Osteoblast (primary cell): ENCODE measurements at regions not wholly inside any gene's neighbourhood (a gene's known extent, or its start where the extent isn't known, plus 50 kb on each side); places are given as distances from the start of the nearest gene placed in this dataset.

Source experiments
- DNase-seq: peaks from one replicate; pipeline ENCODE4 v3.0.0; 2011; ENCODE audit warnings: low spot score, mixed read lengths; ENCODE audit not compliant: insufficient read length; ENCODE audit errors: missing footprints
- H2AFZ ChIP-seq: 2 replicates; pipeline ENCODE4 v1.6.0; 2011; ENCODE audit warnings: mild to moderate bottlenecking, low read length
- H3K27ac ChIP-seq: 2 replicates; pipeline ENCODE4 v1.5.1; 2011; ENCODE audit warnings: mild to moderate bottlenecking, low read depth, low read length, moderate library complexity
- H3K27me3 ChIP-seq: 2 replicates; pipeline ENCODE4 v1.6.0; 2012; ENCODE audit warnings: mild to moderate bottlenecking, control low read depth, inconsistent platforms, low read length, moderate library complexity; ENCODE audit not compliant: insufficient read depth
- H3K36me3 ChIP-seq: 2 replicates; pipeline ENCODE4 v1.5.1; 2011; ENCODE audit warnings: mild to moderate bottlenecking, low read length, control low read depth, moderate library complexity; ENCODE audit not compliant: insufficient read depth
- H3K4me1 ChIP-seq: 2 replicates; pipeline ENCODE4 v1.5.1; 2011; ENCODE audit warnings: mild to moderate bottlenecking, low read length, control low read depth, moderate library complexity; ENCODE audit not compliant: insufficient read depth
- H3K4me2 ChIP-seq: 2 replicates; pipeline ENCODE4 v1.6.0; 2011; ENCODE audit warnings: mild to moderate bottlenecking, low read length; ENCODE audit not compliant: insufficient read depth
- H3K4me3 ChIP-seq: fragments of 200-600 bp; sonication (generic); 3 replicates; pipeline ENCODE4 v1.5.1; 2012; ENCODE audit warnings: mild to moderate bottlenecking, low read length, inconsistent platforms; ENCODE audit not compliant: insufficient read depth
- H3K79me2 ChIP-seq: 2 replicates; pipeline ENCODE4 v1.6.0; 2012; ENCODE audit warnings: mild to moderate bottlenecking, low read length, control low read depth, inconsistent platforms; ENCODE audit not compliant: insufficient read depth
- H3K9me3 ChIP-seq: 2 replicates; pipeline ENCODE4 v1.5.1; 2011; ENCODE audit warnings: low read depth, low read length, control low read depth
- H4K20me1 ChIP-seq: 2 replicates; pipeline ENCODE4 v1.6.0; 2012; ENCODE audit warnings: mild to moderate bottlenecking, low read length, control low read depth; ENCODE audit not compliant: insufficient read depth
- TF ChIP-seq, protein P1 (sequence below): IDR thresholded peaks from 2 replicates; pipeline ENCODE4 v1.5.1; 2011; ENCODE audit warnings: mild to moderate bottlenecking, low read depth, low read length, moderate library complexity; ENCODE audit errors: extremely low read depth

DNA sequence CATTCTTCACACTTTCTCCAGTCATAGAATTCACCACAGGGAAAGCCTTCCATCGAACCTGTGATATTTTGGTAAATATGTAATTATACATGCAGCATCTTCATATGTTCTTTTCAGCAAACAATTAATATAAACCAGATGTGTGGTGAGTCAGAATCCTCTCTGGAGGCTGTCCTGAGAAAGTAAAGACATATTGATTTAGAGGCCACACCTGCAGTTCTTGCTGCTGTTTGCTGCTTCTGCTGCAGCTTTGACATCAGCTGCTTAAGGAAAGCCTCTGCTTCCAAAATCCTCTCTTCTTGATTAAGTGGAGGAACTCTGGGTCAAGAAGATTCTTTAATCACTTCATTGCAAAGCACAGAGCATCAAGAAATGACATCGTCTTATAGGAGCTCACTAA, 568.8 kb upstream of the ZEB2 start:
- Histone ChIP-seq H3K79me2 (no peaks in the 10 kb centered on the region), H3K4me3 (no peak overlapping the region), H3K9me3 (no peaks in the 10 kb centered on the region), H3K4me2 (no peak overlapping the region), H2AFZ (no peak overlapping the region), H3K36me3 (no peaks in the 10 kb centered on the region), H3K27me3 (no peaks in the 10 kb centered on the region), H3K4me1 (peaks cover 18% of the 10 kb centered on the region), H4K20me1 (no peaks in the 10 kb centered on the region), H3K27ac (no peak overlapping the region)
- no peak for DNase-seq
- TF ChIP-seq, protein P1, sequence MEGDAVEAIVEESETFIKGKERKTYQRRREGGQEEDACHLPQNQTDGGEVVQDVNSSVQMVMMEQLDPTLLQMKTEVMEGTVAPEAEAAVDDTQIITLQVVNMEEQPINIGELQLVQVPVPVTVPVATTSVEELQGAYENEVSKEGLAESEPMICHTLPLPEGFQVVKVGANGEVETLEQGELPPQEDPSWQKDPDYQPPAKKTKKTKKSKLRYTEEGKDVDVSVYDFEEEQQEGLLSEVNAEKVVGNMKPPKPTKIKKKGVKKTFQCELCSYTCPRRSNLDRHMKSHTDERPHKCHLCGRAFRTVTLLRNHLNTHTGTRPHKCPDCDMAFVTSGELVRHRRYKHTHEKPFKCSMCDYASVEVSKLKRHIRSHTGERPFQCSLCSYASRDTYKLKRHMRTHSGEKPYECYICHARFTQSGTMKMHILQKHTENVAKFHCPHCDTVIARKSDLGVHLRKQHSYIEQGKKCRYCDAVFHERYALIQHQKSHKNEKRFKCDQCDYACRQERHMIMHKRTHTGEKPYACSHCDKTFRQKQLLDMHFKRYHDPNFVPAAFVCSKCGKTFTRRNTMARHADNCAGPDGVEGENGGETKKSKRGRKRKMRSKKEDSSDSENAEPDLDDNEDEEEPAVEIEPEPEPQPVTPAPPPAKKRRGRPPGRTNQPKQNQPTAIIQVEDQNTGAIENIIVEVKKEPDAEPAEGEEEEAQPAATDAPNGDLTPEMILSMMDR, result no peak

DNA sequence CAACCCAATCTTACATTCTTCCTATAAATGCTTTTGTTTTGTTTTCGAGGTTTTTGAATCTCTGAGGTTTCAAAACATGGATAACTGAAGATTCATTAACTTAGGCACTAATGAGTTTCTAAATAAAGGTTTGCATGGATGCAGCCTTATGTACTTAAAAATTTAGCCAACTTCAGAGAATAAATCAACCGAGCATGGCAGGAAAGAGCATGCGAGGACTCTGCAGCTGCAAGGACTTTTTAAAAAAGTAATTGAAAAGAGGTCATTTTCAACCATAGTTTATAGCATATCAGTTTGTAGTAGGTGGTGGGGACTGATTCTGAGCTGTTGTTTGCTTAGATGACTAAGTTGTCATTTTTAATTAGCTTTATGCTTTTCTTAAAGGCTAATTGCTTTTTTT, 567.0 kb upstream of the ZEB2 start:
- no peak overlapping the region for H3K27ac ChIP-seq
- peaks cover 13% of the 10 kb centered on the region for H3K4me1 ChIP-seq
- no peaks in the 10 kb centered on the region for H3K79me2 ChIP-seq
- H3K4me2 ChIP-seq, result no peak overlapping the region
- TF ChIP-seq, protein P1, result no peak
- no peaks in the 10 kb centered on the region for H3K36me3 ChIP-seq
- H3K9me3 ChIP-seq, result no peaks in the 10 kb centered on the region
- H4K20me1 ChIP-seq, result no peaks in the 10 kb centered on the region
- no peak overlapping the region for H3K4me3 ChIP-seq
- no peak for DNase-seq
- H2AFZ ChIP-seq, result no peak overlapping the region
- no peaks in the 10 kb centered on the region for H3K27me3 ChIP-seq

DNA sequence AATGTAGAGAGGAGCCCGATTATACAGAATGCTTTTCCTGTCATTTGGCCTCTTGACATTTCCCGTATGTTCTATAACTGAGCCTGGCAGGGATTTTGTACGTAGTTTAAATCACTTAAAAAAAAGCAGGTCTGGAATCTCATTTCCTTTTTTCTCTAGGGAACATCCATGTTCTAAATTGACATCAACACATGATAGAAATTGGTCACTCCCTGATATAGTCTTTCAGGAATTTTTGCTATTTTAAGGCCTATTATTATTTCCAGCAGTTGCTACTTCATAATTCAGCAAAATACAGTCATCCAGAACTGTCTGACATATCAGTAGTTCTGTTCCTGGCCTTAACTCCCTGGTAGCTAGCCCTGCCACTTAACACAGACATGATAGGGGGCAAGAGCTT, 565.7 kb upstream of the ZEB2 start:
- TF ChIP-seq, protein P1, result no peak
- Histone ChIP-seq H3K4me3 (no peak overlapping the region), H3K4me1 (peaks cover 3% of the 10 kb centered on the region), H3K27ac (no peak overlapping the region), H4K20me1 (no peaks in the 10 kb centered on the region), H2AFZ (peak overlapping the region; percentile 30), H3K36me3 (no peaks in the 10 kb centered on the region), H3K27me3 (no peaks in the 10 kb centered on the region), H3K4me2 (no peak overlapping the region), H3K79me2 (no peaks in the 10 kb centered on the region), H3K9me3 (no peaks in the 10 kb centered on the region)
- DNase-seq, result no peak

DNA sequence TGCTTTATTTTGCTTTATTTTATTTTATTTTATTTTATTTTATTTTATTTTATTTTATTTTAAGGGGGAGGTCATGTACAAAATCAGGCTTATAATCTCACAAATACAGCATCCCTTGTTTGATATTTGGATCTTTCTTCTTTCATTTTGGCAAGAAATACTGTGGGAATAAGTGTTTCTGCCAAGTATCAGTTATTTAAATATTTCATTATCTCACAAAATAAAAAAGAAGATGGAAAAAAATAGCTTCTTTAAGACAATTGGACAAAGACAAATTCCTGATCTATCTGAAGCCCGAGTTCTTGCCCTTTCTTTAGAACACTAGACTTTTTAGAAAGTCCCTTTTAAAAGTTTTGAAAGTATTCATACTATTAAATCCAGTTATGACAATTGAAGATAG, 560.5 kb upstream of the ZEB2 start:
- Histone ChIP-seq H3K4me2 (no peak overlapping the region), H3K27ac (no peak overlapping the region)

More for the DNA sequence above, 560.5 kb upstream of the ZEB2 start:
- Histone ChIP-seq H3K4me1 (no peaks in the 10 kb centered on the region), H4K20me1 (no peaks in the 10 kb centered on the region), H3K4me3 (no peak overlapping the region), H3K79me2 (no peaks in the 10 kb centered on the region), H3K9me3 (no peaks in the 10 kb centered on the region), H3K36me3 (no peaks in the 10 kb centered on the region), H3K27me3 (no peaks in the 10 kb centered on the region), H2AFZ (no peak overlapping the region)
- no peak for DNase-seq
- TF ChIP-seq, protein P1, result no peak
